ENCODE measurements at regions not wholly inside any gene's neighbourhood (a gene's known extent, or its start where the extent isn't known, plus 50 kb on each side); places are given as distances from the start of the nearest gene placed in this dataset.

DNA sequence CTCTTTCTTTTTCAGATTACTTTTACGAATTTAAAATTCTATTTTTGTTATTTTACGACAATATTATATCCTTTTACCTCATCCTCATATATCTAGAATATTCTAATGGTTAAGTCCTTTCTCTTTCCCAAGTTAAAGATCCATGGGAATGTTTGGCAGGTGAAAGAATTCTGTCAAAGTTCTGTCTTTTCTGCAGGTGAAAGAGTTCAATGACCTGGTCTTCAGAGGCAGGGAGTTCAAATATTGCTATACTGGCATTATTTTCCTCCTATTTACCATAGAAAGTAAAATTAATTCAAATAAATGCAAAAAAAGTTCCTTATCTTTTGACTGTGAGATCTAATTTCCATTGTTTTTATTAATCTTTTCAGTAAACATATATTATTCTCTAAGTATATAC is 194.3 kb downstream of the ARL4A start:
- DNase-seq (ENCODE audit: low read depth in 1 of 2, low spot score in 1 of 2), result no peak
- no peak overlapping the region for H3K27ac ChIP-seq (replicated peaks)
- TF ChIP-seq, protein P1, sequence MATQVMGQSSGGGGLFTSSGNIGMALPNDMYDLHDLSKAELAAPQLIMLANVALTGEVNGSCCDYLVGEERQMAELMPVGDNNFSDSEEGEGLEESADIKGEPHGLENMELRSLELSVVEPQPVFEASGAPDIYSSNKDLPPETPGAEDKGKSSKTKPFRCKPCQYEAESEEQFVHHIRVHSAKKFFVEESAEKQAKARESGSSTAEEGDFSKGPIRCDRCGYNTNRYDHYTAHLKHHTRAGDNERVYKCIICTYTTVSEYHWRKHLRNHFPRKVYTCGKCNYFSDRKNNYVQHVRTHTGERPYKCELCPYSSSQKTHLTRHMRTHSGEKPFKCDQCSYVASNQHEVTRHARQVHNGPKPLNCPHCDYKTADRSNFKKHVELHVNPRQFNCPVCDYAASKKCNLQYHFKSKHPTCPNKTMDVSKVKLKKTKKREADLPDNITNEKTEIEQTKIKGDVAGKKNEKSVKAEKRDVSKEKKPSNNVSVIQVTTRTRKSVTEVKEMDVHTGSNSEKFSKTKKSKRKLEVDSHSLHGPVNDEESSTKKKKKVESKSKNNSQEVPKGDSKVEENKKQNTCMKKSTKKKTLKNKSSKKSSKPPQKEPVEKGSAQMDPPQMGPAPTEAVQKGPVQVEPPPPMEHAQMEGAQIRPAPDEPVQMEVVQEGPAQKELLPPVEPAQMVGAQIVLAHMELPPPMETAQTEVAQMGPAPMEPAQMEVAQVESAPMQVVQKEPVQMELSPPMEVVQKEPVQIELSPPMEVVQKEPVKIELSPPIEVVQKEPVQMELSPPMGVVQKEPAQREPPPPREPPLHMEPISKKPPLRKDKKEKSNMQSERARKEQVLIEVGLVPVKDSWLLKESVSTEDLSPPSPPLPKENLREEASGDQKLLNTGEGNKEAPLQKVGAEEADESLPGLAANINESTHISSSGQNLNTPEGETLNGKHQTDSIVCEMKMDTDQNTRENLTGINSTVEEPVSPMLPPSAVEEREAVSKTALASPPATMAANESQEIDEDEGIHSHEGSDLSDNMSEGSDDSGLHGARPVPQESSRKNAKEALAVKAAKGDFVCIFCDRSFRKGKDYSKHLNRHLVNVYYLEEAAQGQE (IDR thresholded peaks at IDR 0.05; ENCODE audit: insufficient replicate concordance, low read depth), result no peak
- TF ChIP-seq SPI1 (IDR thresholded peaks at IDR 0.05; ENCODE audit: borderline replicate concordance, low read depth) (no peak), GABPA (IDR thresholded peaks at IDR 0.05; ENCODE audit: low read depth) (no peak), POLR2AphosphoS5 (IDR thresholded peaks at IDR 0.05; ENCODE audit: low read depth) (no peak)
- TF ChIP-seq, protein P2, sequence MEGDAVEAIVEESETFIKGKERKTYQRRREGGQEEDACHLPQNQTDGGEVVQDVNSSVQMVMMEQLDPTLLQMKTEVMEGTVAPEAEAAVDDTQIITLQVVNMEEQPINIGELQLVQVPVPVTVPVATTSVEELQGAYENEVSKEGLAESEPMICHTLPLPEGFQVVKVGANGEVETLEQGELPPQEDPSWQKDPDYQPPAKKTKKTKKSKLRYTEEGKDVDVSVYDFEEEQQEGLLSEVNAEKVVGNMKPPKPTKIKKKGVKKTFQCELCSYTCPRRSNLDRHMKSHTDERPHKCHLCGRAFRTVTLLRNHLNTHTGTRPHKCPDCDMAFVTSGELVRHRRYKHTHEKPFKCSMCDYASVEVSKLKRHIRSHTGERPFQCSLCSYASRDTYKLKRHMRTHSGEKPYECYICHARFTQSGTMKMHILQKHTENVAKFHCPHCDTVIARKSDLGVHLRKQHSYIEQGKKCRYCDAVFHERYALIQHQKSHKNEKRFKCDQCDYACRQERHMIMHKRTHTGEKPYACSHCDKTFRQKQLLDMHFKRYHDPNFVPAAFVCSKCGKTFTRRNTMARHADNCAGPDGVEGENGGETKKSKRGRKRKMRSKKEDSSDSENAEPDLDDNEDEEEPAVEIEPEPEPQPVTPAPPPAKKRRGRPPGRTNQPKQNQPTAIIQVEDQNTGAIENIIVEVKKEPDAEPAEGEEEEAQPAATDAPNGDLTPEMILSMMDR (IDR thresholded peaks at IDR 0.05; ENCODE audit: insufficient read depth, low read length), result no peak
- H3K27me3 ChIP-seq (ENCODE audit: insufficient read depth, poor library complexity, severe bottlenecking), result no peaks in the 10 kb centered on the region
- H3K4me3 ChIP-seq (replicated peaks; ENCODE audit: insufficient read depth, low read length), result no peak overlapping the region

DNA sequence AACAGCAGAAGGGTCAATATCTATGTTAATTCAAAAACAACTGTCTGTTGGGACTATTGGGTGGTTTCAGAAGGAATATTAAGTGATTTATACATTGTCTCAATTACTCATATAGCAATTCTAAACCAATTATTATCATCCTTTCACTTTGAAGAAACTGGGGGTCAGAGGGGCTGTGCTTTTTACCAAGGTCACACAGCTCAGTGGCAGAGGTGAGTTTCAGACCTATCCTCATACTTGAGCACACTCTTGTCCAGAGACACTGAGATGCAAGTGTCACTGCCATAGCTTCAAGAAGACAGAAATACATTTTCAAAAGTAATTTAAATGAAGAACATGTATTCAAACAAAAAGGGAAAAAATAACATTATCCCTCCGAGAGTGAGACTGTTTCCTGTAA is 195.3 kb downstream of the ARL4A start:
- no peak overlapping the region for H3K27ac ChIP-seq (replicated peaks)
- TF ChIP-seq, protein P1 (IDR thresholded peaks at IDR 0.05; ENCODE audit: insufficient replicate concordance, low read depth), result no peak
- no peak for TF ChIP-seq POLR2AphosphoS5 (IDR thresholded peaks at IDR 0.05; ENCODE audit: low read depth)
- TF ChIP-seq SPI1 (IDR thresholded peaks at IDR 0.05; ENCODE audit: borderline replicate concordance, low read depth), result no peak
- TF ChIP-seq GABPA (IDR thresholded peaks at IDR 0.05; ENCODE audit: low read depth), result no peak
- TF ChIP-seq, protein P2 (IDR thresholded peaks at IDR 0.05; ENCODE audit: insufficient read depth, low read length), result no peak
- no peak overlapping the region for H3K4me3 ChIP-seq (replicated peaks; ENCODE audit: insufficient read depth, low read length)
- DNase-seq (ENCODE audit: low read depth in 1 of 2, low spot score in 1 of 2), result no peak
- no peaks in the 10 kb centered on the region for H3K27me3 ChIP-seq (ENCODE audit: insufficient read depth, poor library complexity, severe bottlenecking)

DNA sequence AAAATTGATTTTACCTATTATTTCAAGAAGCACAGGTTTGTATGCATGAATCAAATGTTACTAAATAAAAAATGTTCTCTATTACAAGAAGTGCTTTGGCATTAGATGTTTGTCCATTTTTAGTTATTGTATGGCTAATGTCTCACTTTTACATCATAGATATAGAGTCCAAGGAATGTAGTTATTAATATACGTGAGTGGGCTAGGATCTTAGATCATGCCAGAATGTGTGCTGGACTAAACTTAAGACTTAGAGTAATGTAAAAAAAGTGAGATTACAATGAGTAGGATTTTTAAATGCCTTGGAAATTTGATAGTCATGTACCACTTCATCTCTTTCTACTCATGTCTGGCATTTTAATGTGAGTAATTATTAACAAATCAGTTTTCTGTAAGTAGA is 196.6 kb downstream of the ARL4A start:
- no peak for DNase-seq (ENCODE audit: low read depth in 1 of 2, low spot score in 1 of 2)
- TF ChIP-seq SPI1 (IDR thresholded peaks at IDR 0.05; ENCODE audit: borderline replicate concordance, low read depth), result no peak
- TF ChIP-seq, protein P1 (IDR thresholded peaks at IDR 0.05; ENCODE audit: insufficient replicate concordance, low read depth), result no peak
- TF ChIP-seq, protein P2 (IDR thresholded peaks at IDR 0.05; ENCODE audit: insufficient read depth, low read length), result no peak
- no peak for TF ChIP-seq POLR2AphosphoS5 (IDR thresholded peaks at IDR 0.05; ENCODE audit: low read depth)
- no peak for TF ChIP-seq GABPA (IDR thresholded peaks at IDR 0.05; ENCODE audit: low read depth)

More for the DNA sequence above, 196.6 kb downstream of the ARL4A start:
- H3K27me3 ChIP-seq (ENCODE audit: insufficient read depth, poor library complexity, severe bottlenecking), result no peaks in the 10 kb centered on the region
- no peak overlapping the region for H3K4me3 ChIP-seq (replicated peaks; ENCODE audit: insufficient read depth, low read length)
- no peak overlapping the region for H3K27ac ChIP-seq (replicated peaks)
